ENCODE measurements at regions not wholly inside any gene's neighbourhood (a gene's known extent, or its start where the extent isn't known, plus 50 kb on each side); places are given as distances from the start of the nearest gene placed in this dataset.
A peak's percentile ranks its signal among the peaks of the same experiment; 100 is the strongest.

DNA sequence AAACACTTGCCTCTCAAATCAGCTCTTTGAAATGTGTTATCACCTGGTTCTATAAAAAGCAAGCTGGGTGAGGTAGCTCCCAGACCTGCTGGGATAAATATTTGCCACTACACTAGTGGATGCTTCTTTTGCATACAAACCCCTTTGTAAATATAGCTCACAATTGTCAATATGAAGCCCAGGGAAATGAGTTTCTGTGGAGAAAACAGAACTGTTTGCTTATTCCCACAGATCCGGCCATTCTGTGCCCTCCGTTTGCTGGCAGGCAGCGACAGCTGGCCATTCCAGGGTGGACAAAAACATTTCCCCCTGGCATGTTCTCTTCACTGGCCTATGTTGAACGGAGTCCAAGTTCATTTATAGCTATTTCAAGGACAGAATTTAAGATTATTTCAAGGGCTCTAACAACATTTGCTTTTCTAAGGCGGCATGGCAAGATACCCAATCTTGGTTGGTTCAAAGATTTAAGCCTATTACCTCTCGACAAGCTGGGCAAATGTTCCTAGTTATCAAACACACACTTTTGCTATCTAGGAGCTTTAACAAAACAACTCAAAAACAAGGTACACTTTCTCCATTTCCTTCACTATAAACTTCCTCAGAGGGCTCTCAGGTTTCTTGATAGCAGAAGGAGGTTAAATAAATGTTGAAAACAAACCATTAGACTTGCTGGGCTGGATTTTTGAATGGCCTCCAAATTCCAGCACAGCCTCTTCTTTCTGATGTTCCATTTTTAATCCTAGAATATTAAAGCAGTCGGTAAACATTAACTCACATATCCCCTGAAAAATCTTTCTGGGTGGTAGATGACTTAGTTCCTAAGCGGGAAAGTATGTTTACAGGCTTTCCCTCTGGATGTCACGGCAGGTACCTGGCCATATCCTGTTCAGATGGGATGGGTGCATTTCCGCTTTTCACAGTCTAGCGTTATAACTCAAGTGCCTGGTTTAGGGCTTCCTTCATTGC, 332.3 kb downstream of the PLK2 start:
- ATAC-seq (ENCODE audit: insufficient number of reproducible peaks, low FRiP score, low read depth), result no peak
- TF ChIP-seq, protein P1, sequence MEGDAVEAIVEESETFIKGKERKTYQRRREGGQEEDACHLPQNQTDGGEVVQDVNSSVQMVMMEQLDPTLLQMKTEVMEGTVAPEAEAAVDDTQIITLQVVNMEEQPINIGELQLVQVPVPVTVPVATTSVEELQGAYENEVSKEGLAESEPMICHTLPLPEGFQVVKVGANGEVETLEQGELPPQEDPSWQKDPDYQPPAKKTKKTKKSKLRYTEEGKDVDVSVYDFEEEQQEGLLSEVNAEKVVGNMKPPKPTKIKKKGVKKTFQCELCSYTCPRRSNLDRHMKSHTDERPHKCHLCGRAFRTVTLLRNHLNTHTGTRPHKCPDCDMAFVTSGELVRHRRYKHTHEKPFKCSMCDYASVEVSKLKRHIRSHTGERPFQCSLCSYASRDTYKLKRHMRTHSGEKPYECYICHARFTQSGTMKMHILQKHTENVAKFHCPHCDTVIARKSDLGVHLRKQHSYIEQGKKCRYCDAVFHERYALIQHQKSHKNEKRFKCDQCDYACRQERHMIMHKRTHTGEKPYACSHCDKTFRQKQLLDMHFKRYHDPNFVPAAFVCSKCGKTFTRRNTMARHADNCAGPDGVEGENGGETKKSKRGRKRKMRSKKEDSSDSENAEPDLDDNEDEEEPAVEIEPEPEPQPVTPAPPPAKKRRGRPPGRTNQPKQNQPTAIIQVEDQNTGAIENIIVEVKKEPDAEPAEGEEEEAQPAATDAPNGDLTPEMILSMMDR (IDR thresholded peaks at IDR 0.05), result no peak
- H3K27ac ChIP-seq, result peak overlapping the region; percentile 35 to 36
- H3K4me3 ChIP-seq, result peak overlapping the region; percentile 21
- DNase-seq (ENCODE audit: low spot score), result no peak
- H3K27me3 ChIP-seq (replicated peaks; ENCODE audit: insufficient read depth), result no peaks in the 10 kb centered on the region
- no peaks in the 10 kb centered on the region for H3K36me3 ChIP-seq
- H3K4me1 ChIP-seq (ENCODE audit: control insufficient read depth in 1 of 2, low read depth in 2 of 2), result peaks cover 28 to 46% of the 10 kb centered on the region in 2 donors
- H3K9me3 ChIP-seq, result no peaks in the 10 kb centered on the region

DNA sequence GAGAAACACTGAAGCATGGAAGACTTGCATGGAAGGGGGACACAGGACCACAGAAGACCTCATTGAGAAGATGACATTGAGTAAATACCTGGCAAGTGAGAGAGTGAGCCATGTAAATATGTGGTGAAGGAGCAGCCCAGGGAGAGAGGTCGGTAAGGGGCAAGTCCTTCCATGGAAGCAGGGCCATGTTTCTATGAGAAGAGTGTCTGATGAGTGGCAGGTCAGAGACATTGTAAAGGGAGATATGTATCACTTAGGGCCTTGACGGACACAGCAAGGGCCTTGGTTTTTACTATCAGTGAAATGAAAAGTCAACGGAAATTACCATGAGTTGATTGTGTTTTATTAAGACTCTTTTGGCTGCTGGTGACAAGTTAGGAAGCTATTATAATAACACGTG, 336.4 kb downstream of the PLK2 start:
- TF ChIP-seq, protein P1 (IDR thresholded peaks at IDR 0.05), result no peak

DNA sequence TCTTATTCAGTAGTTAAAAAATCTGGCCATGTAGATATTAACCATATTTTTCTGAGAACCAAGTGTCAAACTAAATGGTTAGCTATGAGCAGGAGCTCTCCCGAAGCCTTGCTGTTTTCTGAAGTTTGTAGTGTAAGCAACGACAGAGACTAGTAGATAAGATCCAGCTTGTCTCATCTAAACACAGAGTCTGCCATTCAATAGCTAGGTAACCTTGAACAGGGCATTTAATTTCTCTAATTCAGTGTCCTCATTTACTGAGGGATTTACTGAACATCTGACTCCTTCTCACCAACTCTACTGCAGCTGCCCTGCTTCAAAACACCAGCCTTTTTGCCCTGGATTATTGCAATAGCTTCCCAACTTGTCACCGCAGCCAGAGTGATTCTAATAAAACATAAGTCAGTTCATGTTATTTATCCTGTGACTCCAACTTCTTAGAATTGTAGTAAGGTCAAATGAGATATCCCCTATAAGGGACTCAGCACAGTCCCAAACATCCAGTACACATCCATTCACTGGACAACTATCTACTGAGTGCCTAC, 337.0 kb downstream of the PLK2 start:
- no peak for ATAC-seq (ENCODE audit: insufficient number of reproducible peaks, low FRiP score, low read depth)
- no peak for DNase-seq (ENCODE audit: low spot score)
- Histone ChIP-seq H3K9me3 (no peaks in the 10 kb centered on the region), H3K4me3 (no peak overlapping the region), H3K27me3 (replicated peaks; ENCODE audit: insufficient read depth) (no peaks in the 10 kb centered on the region), H3K27ac (no peak overlapping the region), H3K4me1 (ENCODE audit: control insufficient read depth in 1 of 2, low read depth in 2 of 2) (peaks cover 25 to 38% of the 10 kb centered on the region in 2 donors), H3K36me3 (no peaks in the 10 kb centered on the region)
- TF ChIP-seq, protein P1 (IDR thresholded peaks at IDR 0.05), result no peak

More for the DNA sequence above, 336.4 kb downstream of the PLK2 start:
- peaks cover 28 to 44% of the 10 kb centered on the region in 2 donors for H3K4me1 ChIP-seq (ENCODE audit: control insufficient read depth in 1 of 2, low read depth in 2 of 2)
- no peak for DNase-seq (ENCODE audit: low spot score)
- H3K4me3 ChIP-seq, result no peak overlapping the region
- no peaks in the 10 kb centered on the region for H3K9me3 ChIP-seq
- ATAC-seq (ENCODE audit: insufficient number of reproducible peaks, low FRiP score, low read depth), result no peak
- H3K27me3 ChIP-seq (replicated peaks; ENCODE audit: insufficient read depth), result no peaks in the 10 kb centered on the region
- no peaks in the 10 kb centered on the region for H3K36me3 ChIP-seq
- no peak overlapping the region for H3K27ac ChIP-seq

DNA sequence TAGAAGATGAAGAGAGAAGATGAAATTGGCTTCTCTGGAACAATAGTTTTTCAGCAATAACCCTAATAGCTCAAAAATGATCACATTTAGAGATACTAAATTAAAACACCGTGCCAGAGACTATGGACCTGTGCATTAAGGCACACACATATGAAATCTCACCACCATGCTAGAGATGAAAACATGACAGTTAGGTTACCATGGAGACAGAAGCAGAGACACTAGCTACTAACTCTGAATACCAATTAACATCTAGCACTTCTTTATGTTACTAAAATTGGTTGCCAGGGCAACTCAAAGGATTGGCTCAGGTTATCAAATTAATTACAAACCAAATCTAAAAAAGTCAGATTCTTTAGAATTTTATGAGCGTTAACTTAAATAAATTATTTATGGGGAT, 337.7 kb downstream of the PLK2 start:
- ATAC-seq (ENCODE audit: insufficient number of reproducible peaks, low FRiP score, low read depth) (no peak), DNase-seq (ENCODE audit: low spot score) (no peak)
- Histone ChIP-seq H3K27me3 (replicated peaks; ENCODE audit: insufficient read depth) (no peaks in the 10 kb centered on the region), H3K4me3 (no peak overlapping the region), H3K4me1 (ENCODE audit: control insufficient read depth in 1 of 2, low read depth in 2 of 2) (peaks cover 20 to 34% of the 10 kb centered on the region in 2 donors), H3K9me3 (no peaks in the 10 kb centered on the region), H3K36me3 (no peaks in the 10 kb centered on the region), H3K27ac (no peak overlapping the region)
- TF ChIP-seq, protein P1 (IDR thresholded peaks at IDR 0.05), result no peak

DNA sequence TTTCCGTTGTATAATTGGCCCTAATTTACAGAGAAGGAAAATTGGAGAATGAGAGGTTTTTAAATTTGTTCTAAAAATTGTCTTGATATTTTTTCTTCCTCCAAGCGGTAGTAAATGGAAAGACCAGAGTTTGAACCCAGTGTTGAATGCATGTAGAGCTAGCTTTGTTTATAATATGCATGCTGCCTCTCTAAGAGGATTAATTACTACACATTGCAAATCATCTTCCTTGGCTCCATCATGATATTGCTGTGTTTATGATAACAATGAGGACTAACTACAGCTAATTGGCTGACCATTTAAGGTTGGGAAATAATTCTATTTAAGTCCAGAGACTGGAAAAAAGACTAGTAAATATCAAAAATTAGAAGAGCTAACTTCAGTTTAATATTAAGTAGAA, 338.5 kb downstream of the PLK2 start:
- ATAC-seq (ENCODE audit: insufficient number of reproducible peaks, low FRiP score, low read depth) (no peak), DNase-seq (ENCODE audit: low spot score) (no peak)
- Histone ChIP-seq H3K4me3 (no peak overlapping the region), H3K27ac (no peak overlapping the region), H3K27me3 (replicated peaks; ENCODE audit: insufficient read depth) (no peaks in the 10 kb centered on the region), H3K4me1 (ENCODE audit: control insufficient read depth in 1 of 2, low read depth in 2 of 2) (peaks cover 12 to 34% of the 10 kb centered on the region in 2 donors), H3K9me3 (no peaks in the 10 kb centered on the region), H3K36me3 (no peaks in the 10 kb centered on the region)
- TF ChIP-seq, protein P1 (IDR thresholded peaks at IDR 0.05), result no peak
